GM21515 (cell line): ENCODE measurements at regions not wholly inside any gene's neighbourhood (a gene's known extent, or its start where the extent isn't known, plus 50 kb on each side); places are given as distances from the start of the nearest gene placed in this dataset.

Source experiments
- ATAC-seq: cut with Tn5 transposase; IDR thresholded peaks from one replicate; pipeline ENCODE4 v1.9.1; 2021; ENCODE audit not compliant: unreplicated experiment

DNA sequence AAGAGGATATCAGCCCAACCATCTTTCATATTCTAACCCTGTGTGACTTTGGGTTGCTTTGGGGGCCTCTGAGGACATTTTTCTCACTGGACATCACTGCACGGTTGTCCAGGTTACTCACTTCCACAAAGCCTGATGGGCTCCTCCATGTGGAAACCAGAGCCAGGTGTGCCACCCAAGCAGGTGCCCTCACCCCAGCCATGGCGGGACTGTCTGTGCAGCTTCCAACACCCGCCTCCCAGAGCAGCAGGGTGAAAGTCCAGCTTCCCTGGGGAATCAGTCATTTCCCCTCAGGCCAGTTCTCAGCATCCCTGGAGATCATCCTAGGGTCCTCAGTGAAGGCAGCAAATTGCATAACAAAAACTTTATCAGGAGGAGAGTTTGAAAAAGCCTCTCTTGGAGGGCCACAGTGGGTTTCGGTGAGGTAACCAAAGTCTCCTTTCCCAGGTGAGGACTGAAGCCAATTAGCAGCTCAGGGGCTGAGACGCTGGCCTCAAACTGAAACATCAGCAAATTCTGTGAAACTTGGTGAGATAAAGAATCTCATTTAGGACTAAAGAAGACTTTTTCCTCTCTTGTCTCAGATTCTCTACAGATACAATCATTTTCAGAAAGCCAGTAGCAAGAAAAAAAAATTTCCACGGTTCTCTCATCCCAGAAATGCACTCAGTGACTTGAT lies 289.6 kb upstream of the CDH4 start:
- no peak for ATAC-seq

DNA sequence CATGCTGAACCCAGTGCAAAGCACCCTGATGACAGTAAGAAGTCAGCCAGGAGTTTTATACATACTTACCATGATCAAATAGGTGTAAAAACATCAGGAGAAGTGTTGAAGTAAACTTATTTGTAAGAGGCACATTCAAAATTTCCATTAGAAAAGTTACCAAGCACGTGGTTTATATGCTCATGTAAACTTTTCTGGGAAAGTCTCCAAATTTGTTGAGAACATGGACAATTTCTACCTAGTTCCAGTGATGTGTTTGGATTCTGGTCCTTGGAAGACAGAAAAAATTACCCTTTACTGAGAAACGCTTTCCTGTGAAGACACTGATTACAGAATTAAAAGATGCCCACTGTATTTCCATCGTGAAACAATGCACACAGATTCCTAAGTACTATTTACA lies 288.9 kb upstream of the CDH4 start:
- ATAC-seq = no peak

DNA sequence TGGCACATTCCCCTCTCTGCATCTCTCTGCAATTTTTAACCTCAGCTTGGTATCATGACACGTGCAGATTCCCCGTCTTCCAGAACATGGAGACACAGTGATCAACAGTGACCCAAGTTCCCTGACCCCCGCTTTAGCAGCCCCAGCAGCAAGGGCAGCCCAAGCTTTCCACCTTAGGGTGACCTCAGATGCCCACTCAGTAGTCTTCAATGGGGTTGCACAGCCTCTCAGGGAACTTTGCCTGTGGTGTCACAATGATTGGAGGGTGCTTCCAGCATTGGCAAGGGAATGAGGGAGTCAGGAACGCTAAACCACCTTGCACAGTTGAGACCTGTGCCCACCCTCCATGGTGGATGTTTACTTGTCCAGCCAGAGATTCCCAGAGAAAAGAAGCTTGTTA lies 287.1 kb upstream of the CDH4 start:
- no peak for ATAC-seq

DNA sequence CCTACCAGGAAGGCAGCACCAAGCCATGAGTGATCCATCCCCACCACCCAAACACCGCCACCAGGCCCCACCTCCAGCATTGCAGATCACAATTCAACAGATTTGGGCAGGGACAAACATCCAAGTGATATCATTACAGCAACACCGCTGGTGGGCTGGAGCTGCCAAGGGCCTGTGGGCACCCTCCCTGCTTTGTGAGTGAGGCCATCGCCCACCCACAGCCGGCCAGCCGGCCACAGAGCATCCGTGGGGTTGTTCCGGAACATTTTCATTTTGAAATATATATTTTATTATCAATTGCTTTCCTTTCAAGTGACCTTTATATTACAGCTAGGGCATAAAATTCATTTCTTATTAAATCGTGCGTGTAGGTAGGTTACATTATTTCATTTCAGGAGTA lies 286.0 kb upstream of the CDH4 start:
- ATAC-seq = no peak

DNA sequence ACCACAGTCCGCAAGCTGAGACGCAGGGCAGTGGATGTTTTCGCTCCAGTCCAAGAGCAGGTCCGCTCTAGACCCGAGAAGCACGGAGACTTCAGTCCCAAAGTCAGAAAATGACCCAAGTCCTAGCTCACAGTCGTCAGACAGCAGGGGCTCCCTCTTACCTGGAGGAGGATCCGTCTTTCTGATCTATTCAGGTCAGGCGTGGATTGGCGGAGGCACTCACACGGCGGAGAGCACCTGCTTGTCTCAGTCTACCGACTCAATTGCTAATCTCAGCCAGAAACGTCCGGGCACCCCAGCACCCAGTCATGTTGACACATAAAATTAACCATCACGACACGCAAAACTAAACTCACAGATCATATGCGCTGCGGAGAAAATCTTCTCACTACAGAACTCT lies 285.3 kb upstream of the CDH4 start:
- ATAC-seq = no peak

DNA sequence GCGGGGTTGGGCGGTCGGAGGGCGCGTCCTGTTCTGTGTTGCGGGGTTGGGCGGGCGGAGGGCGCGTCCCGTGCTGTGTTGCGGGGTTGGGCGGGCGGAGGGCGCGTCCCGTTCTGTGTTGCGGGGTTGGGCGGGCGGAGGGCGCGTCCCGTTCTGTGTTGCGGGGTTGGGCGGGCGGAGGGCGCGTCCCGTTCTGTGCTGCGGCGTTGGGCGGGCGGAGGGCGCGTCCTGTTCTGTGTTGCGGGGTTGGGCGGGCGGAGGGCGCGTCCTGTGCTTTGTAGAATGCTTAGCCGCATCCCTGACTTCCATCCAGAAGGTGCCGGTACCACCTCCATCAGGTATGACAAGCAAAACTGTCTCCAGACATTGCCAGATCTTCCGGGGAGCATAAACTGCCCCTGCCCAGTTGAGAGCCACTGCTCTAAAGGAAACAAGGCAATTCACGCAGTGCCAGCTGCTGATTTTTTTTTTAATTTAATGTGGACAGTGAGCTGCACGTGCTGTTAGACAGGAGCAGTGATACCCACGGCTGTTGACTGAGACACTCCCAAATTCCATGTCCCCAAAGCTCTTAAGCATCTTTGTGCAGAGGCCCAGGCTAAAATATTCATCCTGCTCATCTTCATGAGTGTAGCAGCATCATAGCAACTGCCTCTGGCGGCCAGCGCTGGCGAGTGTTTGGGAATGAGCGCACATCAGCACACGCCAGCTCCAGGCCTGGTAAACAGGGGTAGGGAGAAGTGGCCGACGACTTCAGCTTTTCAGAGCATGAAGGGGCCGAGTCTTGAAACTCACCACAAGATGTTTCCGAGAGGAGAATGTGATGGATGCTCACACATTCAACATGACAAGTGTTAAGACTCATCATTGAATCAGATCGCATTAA lies 284.4 kb upstream of the CDH4 start:
- ATAC-seq = no peak

DNA sequence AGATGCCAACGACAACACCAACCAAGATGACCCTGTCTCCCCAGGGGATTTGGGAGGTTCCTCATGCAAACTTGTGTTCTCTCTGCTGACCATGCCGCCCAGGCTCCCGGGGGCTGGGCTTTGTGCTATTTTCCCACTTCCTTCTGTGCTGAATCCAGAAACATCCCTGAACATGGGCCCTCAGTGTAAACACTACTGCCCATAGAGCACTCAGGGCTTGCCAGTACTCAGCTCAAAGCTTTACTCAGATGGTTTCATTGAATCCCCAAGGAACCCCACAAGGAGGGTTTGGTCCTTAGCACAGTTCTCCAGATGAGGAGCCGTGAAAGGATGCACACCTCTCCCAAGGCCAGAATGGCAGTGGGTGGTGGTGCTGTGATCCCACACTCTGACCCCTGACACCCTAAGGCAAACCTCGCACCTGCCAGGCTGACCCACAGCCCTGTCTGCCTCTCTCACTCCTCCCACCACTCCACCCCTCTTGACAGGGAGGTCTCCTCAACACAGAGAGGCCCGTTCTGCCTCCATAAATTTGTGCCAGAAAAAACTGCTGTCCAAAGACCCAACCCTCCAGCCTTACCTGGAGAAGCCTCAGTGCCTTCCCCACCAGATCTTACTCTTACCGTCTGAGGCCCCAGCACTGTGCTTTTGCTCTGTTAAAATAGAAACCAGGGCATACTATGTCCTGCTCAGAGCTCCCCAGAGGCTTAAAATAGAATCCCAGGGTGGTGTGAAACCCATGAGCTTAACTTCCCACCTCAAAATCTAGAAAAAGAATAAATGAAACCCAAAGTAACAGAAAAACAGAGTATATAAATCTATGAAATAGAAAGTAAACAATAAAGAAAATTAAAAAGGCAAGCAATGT lies 283.0 kb upstream of the CDH4 start:
- ATAC-seq = no peak

DNA sequence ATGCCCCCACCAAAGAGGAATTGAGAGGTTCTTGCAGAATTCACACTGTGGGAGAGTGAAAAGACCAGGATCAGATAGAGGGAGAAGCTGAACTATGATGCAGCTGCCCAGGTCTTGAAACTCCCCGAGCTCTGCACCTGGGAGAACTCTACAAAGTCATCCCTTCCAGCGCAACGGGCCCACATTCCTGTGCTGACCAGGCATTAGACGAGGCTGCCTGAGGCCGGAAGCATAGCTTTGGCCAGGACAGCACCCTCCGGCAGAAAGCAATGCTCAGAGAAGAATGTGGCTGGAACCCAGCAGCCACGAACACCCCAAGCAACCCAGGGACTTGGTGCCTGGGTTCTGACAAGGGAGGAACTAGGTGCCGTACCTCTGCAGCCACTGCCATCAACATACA lies 281.5 kb upstream of the CDH4 start:
- no peak for ATAC-seq

DNA sequence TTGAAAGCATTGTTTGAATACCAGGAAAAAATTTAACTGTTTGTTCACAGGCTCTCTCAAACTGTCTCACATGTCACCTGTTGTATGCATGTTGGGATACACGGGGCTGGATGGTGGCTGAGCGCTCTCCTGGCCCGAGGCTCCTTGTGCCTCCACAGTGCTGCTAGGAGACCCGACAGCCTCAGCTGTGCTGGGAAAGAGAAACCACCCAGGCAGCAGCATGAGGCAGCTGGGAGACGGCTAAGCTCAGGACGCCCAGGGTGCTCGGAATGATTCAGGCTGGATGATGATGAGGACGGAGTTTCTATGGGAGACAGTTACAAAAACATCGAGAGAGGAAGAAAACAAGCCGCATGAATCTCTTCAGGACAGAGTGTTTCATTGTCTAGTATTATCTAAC lies 278.0 kb upstream of the CDH4 start:
- no peak for ATAC-seq

DNA sequence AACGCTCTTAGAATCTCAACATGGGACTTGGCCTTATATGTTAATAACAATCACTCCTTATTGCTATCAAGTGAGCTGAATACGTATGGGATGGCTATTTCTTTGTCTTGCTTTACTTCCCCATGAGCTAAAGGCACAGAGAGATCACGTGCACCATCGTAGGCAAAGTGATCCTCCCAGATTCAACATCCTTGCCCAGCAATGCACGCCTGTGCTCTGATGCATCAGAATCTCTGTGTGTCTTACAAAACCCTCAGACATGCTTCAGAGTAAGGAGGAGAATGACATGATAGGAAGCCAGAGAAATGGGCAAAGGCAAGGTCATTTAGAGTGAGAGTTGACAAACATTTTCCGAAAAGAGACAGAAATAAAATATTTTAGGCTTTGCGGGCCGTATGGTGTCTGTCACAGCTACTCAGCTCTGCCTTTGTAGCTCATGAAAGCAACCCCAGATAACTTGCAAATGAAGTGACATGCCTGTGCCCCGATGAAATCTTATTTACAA lies 277.6 kb upstream of the CDH4 start:
- no peak for ATAC-seq

DNA sequence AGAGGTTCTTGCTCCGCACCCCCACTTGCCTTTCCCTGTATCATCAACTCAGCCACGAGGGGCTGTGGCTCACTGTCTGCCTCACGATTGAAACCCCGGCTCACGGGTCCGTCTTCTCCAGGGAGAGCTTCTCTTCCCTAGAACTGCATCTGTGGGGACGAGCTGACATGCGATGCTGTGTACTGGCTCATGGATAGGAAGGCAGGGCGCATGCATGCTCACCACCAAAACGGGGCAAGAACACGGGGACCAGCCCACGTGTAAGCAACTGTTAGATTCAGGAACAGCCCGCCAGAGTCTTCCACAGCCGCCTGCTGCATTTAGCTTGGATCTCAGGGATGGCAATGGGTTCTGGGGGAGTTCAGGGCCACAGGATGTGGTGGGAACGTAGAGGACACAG lies 275.9 kb upstream of the CDH4 start:
- no peak for ATAC-seq

DNA sequence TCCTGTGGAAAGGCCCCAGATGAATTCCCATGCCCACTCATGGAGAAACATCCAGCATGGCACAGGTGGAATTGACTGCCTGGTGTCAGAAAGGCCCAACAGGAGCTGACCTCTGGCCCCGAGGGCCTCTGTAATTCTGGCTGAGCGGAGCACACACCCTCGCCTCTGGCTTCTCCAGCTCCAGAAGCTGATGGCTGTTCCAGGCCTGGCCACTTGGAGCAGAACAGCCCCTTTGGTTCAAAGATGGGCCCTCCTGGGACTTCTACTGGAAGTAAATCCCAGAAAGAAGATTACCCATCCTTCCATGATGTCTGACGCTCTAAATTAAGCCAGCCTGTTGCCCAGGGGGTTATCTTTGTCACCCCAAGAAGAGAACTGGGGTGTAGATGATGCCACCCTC lies 275.1 kb upstream of the CDH4 start:
- ATAC-seq = no peak

DNA sequence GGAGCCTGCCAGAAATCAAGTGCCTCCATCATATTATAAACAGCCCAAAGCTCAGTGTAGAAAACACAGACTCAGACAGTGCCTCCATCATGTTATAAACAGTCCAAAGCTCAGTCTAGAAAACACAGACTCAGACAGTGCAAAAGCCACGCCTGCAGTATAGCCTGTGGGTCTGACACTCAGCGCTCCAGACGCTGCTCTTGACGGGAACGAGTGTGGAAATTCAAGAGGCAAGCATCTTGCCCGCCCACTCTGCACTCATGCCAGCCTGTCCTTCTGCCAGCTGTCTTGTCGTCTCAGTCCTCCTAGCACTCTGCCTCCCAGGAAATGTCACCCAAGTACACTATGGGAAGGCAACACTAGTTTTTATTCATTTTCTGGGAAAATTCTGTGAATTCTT lies 274.2 kb upstream of the CDH4 start:
- no peak for ATAC-seq

DNA sequence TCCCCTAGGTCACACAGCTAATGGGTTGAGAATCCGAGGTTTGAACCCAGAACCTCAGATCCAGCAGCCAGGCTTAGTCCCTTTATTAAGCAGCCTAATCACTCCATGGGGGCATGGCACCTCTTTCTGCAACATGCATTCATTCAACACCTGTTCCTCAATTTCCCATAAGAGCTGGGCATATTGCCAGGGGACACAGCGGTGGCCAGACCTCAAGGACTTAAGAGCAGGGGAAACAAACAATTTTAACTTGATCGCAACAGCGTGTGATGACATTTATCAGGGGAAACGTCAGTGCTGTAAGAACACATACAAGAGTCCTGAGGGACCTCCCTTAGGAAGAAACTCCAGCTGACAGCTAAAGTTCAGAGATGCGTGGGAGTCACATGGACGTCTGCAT lies 267.4 kb upstream of the CDH4 start:
- no peak for ATAC-seq

DNA sequence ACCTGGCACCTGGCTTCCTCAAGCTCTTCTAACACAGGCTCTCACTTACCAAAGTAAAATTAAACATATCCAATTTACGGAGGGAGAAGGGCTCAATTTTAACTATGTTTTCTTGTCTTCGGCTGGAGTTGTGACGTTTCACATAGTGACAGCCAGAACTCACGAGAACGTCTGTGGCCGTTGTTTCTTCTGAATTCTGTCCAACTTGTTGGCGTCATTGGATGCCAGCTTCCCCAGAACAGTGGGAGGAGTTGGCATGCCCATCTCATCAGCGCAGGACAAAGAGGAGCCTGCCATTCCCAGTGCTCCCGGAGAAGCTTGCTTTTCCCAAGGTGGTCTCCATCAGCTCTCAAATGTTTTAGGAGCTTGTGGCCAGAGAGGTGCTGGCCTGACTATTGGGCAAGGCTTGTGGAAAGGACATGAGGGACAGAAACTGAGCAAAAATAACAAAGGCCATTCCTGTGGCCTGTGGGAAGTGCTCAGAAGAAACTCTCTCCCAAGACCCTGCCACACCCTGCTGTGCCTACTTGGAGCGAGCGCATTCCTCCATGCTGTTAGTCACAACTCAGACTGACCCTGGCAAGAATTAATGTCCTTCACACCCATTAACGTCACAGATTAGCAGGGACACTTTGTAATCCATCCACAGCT lies 265.4 kb upstream of the CDH4 start:
- ATAC-seq = no peak

DNA sequence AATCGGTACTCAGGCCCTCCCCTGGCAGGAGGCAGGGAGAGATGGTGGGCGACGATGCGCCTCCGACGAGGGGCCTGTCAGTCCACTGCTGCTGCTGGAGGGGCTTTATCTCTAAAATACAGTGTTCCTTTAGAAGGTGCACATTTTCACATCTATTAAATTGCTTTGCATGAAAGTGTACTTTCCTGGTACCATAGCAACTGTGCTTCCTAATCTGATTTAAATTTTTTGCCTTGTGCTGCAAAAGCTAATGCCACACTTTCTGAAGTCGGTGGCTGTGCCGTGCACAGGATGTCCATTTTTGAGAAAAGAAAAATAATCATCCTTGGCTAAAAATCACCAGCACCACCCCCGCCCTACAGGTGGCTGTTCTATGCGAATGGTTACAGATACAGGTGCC lies 262.0 kb upstream of the CDH4 start:
- no peak for ATAC-seq

DNA sequence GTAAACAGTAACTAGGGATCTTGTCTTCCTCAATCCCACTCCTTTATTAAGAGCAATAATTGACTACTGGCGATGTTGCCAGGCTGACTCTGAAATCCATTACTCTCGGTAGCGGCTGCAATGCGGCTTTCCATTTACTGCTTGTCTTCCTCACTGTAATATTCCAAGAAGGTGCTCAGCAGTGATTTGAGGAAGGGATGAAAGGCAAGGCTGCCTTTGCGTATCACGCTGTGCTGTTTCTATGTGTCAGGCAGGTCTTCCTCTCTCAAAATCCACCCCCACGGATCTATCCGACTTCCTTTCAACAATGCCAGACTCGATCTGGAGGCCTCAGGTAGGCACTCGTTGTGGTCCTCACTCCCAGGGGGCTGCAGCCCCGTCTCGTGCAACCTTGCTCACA lies 261.4 kb upstream of the CDH4 start:
- no peak for ATAC-seq

DNA sequence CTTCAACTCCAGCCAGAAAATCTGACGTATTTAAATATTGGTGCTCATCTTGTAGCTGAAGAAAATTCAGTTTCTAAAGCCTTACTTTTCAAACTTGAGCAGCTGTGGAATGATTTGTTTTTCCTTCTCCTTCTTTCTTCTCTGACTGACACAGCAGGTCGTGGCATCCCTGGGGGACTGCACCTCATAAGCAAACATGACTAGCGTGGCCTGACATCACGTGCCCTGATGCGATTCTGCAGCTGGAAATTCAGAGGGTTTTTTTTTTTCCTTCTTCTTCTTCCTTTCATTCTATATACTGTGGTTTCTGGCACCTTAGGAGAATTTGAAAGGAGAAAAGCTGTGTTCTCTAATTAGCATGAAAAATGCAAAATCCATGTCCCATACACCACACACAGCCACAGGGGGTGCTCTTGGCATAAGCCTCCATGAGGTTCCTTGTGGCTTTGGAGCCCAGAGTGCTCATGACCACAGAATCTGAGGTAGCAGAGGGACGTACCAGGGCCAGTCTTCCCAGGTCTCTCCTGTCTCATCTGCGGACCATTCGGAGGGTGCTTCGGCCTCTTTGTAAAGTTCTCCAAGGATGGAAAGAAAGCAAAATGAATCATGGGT lies 258.5 kb upstream of the CDH4 start:
- ATAC-seq = no peak

DNA sequence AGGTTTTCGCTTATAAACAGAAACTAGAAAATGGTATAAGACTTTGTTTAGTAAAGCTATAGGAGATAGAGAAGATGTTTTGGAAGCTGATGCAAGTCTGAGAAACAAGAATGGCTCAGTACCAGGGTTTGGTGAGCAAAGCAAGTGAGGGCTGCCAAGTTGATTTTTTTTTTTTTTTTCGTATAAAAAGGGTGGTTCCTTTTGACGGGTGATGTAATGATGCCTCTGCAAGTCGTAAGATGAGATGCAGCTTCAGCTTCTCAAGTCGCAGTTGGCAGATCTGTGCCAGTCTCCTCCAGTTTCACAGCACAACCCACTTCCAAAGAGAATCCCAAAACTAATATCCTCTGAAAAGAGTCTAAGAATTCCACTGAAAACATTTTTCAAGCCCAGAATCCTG lies 252.8 kb upstream of the CDH4 start:
- no peak for ATAC-seq

DNA sequence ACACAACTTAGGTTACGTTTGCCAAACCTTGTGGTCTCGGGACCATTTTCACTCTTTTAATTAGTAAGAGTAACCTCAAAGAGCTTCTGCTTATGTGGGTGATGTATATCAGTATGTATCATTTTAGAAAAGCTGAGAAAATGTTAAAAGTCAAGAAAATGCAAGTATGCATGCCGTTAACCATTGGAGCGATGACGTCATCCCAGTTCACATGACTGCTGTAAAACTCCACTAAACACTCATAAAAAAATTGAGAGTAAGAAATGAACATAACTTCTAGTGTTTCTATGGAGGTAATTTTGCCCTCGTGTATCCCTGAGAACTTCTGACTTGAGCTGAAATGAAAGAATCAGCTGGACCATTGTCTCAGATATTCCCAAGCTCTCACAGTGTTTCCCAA lies 250.0 kb upstream of the CDH4 start:
- no peak for ATAC-seq

DNA sequence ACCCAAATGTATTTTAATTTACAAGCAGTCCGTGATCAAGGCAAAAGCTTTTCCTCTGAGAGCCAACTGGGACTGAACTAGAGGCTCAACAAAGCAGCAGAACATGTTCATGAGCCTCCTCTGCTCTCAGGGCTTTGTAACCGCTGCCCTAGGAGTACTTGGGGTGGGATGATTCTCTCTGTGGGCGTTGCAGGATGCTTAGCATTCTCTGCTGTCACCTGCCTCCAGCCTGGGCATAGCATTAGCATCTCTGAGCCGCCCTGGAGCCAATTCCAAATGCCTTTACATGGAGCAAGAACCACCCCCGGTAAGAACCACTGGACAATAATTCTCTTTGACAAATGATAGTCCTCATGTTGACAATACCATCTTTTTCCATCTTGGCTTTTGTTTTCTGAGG lies 237.6 kb upstream of the CDH4 start:
- no peak for ATAC-seq
